ENCODE measurements at regions not wholly inside any gene's neighbourhood (a gene's known extent, or its start where the extent isn't known, plus 50 kb on each side); places are given as distances from the start of the nearest gene placed in this dataset.
"Not testable (repeated sequence)": the region's sequence is repeated elsewhere in the genome, so short reads cannot be mapped to it uniquely, and the experiment has no call there.

- not testable (repeated sequence) for DNase-seq
Observed at GRCh38 chr6:85276026-85276425, 173.9 kb upstream of the NT5E start.

GRCh38 chr6:85275338-85275985 lies 174.4 kb upstream of the NT5E start:
- DNase-seq: no peak

GRCh38 chr6:85273870-85274269 lies 176.0 kb upstream of the NT5E start:
- no peak for DNase-seq

- no peak for DNase-seq
Observed at GRCh38 chr6:85273046-85273445, 176.8 kb upstream of the NT5E start.

GRCh38 chr6:85272592-85272991 lies 177.3 kb upstream of the NT5E start:
- DNase-seq: no peak

- no peak for DNase-seq
Observed at GRCh38 chr6:85262621-85263020, 187.3 kb upstream of the NT5E start.

- no peak for DNase-seq
Observed at GRCh38 chr6:85261271-85261670, 188.6 kb upstream of the NT5E start.

GRCh38 chr6:85255661-85256060 lies 194.2 kb upstream of the NT5E start:
- DNase-seq: no peak

- no peak for DNase-seq
Observed at GRCh38 chr6:85252552-85252951, 197.3 kb upstream of the NT5E start.

GRCh38 chr6:85252085-85252484 lies 197.8 kb upstream of the NT5E start:
- no peak for DNase-seq

- DNase-seq: no peak
Observed at GRCh38 chr6:85251300-85251699, 198.6 kb upstream of the NT5E start.

GRCh38 chr6:85250586-85251220 lies 199.2 kb upstream of the NT5E start:
- no peak for DNase-seq

GRCh38 chr6:85245004-85245403 lies 204.9 kb upstream of the NT5E start:
- DNase-seq: no peak

GRCh38 chr6:85241498-85242052 lies 208.3 kb upstream of the NT5E start:
- DNase-seq: no peak

GRCh38 chr6:85240787-85241385 lies 209.0 kb upstream of the NT5E start:
- DNase-seq: no peak

- DNase-seq: no peak
Observed at GRCh38 chr6:85237478-85237877, 212.4 kb upstream of the NT5E start.

GRCh38 chr6:85236636-85237035 lies 213.2 kb upstream of the NT5E start:
- no peak for DNase-seq

- not testable (repeated sequence) for DNase-seq
Observed at GRCh38 chr6:85227345-85227744, 222.5 kb upstream of the NT5E start.

- DNase-seq: not testable (repeated sequence)
Observed at GRCh38 chr6:85212794-85213193, 237.1 kb upstream of the NT5E start.

- DNase-seq: no peak
Observed at GRCh38 chr6:85195243-85195642, 254.6 kb upstream of the NT5E start.

GRCh38 chr6:85193339-85193738 lies 256.5 kb upstream of the NT5E start:
- DNase-seq: no peak

GRCh38 chr6:85192596-85192995 lies 257.3 kb upstream of the NT5E start:
- DNase-seq: no peak

GRCh38 chr6:85192186-85192585 lies 257.7 kb upstream of the NT5E start:
- no peak for DNase-seq

GRCh38 chr6:85191656-85192055 lies 258.2 kb upstream of the NT5E start:
- DNase-seq: no peak
